GM18951 (cell line): ENCODE measurements at regions not wholly inside any gene's neighbourhood (a gene's known extent, or its start where the extent isn't known, plus 50 kb on each side); places are given as distances from the start of the nearest gene placed in this dataset.
"Not testable (repeated sequence)": the region's sequence is repeated elsewhere in the genome, so short reads cannot be mapped to it uniquely, and the experiment has no call there.

Experiments used
- POLR2A ChIP-seq: IDR thresholded peaks from 4 replicates; pipeline ENCODE4 v1.6.1; 2011; ENCODE audit warnings: mild to moderate bottlenecking; ENCODE audit not compliant: insufficient read length, insufficient read depth; ENCODE audit errors: extremely low read depth
- in situ Hi-C: fragments of 300-500 bp; cut with MboI; formaldehyde crosslinking; loops from one replicate; pipeline ENCODE4 v1.12.0; 2022; ENCODE audit warnings: low sequenced_read_pairs, mixed read lengths, inconsistent platforms; ENCODE audit not compliant: unreplicated experiment

DNA sequence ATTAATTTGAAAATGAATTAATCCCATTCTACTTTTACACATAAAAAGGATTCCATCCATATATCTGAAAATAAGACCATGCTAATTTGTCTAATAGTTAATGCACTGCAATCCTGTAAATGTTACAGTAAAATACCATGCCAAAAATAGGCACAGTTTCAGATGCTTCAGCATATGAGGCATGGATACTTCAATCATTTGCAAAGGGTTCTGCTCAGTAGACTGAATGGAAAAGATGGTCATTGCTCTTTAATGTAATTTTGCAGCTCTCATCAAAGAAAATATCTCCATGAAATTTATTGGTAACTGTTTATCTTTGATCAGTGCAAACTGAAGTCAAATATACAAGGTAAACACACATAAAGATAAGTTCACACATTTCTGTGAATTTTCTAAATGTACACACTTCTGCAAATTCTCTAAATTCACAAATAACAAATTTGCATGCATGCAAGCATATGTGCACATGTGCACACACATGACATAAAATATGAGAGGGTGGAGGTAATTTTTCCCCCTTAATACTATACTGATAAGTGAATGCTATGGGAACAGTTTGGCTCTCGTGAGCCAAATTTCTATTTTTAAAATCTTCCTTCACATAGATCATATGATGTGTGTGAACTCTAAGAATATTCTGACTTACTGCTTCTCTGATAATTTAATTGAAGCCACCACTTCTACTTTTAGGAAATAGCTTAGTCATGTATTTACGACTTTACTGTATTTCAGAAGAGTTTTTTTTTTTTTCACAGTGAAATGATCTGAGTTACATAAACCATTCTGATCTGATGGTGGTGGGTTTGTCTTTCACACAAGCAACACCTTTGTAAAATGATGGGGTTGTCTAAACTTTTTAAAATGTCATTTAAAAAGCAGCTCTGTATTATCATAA lies 996.8 kb upstream of the CITED2 start:
- in situ Hi-C loops: no loop called here
- no peak for TF ChIP-seq POLR2A

DNA sequence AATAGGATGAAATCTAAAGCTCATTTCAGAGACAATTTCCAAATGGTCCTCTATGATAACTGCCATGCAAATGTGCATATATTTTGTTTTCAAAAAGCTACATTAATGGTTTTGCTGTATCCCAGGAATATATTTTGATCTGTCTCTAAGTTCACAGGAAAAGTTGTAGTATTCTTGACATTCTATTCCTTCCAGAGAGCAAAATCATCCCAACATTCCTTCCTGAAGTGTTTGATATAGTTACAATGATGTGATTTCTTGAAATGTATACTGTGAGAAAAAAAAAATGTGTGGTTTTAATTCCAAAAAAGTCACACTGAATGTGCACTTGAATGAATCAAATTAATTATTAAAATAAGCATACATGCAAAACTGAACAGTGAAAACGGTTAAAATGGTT lies 996.0 kb upstream of the CITED2 start:
- TF ChIP-seq POLR2A: no peak
- in situ Hi-C loops: no loop called here

GRCh38 chr6:140366991-140367390 lies 992.5 kb upstream of the CITED2 start:
- in situ Hi-C loops: no loop called here
- no peak for TF ChIP-seq POLR2A

DNA sequence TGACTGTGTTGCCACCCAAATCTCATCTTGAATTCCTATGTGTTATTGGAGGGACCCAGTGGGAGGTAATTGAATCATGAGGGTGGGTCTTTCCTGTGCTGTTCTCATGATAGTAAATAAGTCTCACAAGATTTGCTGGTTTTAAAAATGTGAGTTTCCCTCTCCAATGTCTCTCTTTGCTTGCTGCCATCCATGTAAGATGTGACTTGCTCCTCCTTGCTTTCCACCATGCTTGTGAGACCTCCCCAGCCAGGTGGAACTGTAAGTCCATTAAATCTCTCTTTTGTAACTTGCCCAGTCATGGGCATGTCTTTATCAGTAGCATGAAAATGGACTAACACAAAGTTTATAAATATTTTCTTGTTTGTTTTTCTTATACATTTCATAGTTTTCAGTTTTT lies 990.5 kb upstream of the CITED2 start:
- in situ Hi-C loops: no loop called here
- no peak for TF ChIP-seq POLR2A

DNA sequence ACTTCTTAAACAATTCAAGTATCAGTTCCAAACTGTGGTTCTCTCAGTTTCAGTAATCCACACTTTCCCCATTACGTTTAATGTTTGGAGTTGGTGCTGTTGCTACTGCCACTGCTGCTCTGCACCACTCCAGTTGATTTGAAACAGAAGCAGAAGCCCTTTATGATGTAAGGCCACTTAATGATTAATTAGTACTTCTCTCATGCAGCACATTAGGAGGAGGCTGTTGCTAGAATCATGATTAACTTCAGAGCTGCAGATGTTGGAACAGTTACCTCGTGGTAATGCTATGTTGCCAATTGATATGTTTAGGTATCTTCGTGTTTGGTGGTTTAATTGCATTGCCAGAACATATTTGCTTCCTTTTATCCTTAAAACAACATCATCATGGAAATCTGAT lies 986.2 kb upstream of the CITED2 start:
- TF ChIP-seq POLR2A: no peak
- in situ Hi-C loops: no loop called here

GRCh38 chr6:140355476-140355875 lies 981.0 kb upstream of the CITED2 start:
- no peak for TF ChIP-seq POLR2A

GRCh38 chr6:140354296-140354695 lies 979.8 kb upstream of the CITED2 start:
- TF ChIP-seq POLR2A: no peak
- in situ Hi-C loops: no loop called here

More at GRCh38 chr6:140355476-140355875, 981.0 kb upstream of the CITED2 start:
- in situ Hi-C loops: no loop called here

DNA sequence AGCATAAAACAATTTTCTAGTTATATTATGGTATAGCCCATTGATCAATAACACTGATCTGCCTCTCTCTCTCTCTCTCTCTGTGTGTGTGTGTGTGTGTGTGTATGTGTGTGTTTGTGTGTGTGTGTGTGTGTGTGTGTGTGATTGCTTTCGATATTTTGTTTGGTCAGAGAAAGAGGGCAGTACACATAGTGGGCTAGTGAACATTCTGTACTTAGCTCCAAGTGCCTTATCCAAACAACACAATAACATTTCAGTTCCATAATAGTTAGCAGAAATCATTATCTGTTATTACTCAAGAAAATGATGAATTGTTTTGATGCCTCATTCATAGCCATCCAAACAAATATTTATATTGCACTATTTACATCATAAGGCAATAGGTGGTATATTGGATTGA lies 979.1 kb upstream of the CITED2 start:
- TF ChIP-seq POLR2A: no peak
- in situ Hi-C loops: no loop called here

DNA sequence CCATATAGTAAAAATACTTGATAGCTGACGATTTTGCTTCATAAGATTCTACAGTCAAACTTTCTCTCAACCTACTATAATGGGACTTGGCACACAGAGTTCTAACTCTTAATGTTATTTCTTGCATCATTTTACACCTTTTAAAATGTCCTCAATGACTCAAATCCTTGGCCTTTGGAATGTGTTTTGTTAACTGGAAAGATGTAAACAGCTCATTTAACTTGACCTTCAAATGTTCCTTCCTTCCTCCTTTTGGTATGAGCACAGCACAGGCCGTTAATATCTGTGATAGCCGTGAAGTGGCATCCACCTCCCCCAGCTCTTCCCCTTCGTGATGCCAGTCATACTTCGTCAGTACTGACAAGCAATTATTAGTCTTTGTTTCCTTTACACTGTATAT lies 972.0 kb upstream of the CITED2 start:
- TF ChIP-seq POLR2A: no peak
- in situ Hi-C loops: no loop called here

DNA sequence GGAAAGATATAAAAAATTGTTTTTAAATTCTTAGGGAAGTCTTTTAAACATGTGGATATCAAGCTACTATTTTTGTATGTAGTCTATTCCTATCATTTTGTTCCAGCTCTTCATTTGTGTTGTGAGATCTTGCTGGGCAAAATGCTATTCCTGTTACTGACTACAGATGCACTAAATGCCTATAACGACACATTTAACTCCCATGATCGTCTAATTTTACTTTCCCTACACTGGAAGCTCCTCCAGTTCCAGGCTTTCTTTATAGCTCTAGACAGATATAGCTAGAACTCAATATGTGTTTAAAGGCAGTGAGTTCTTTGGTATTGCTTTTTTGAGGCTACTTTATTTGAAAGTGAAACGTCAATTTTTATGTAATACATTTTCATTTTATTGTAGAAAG lies 971.5 kb upstream of the CITED2 start:
- in situ Hi-C loops: no loop called here

DNA sequence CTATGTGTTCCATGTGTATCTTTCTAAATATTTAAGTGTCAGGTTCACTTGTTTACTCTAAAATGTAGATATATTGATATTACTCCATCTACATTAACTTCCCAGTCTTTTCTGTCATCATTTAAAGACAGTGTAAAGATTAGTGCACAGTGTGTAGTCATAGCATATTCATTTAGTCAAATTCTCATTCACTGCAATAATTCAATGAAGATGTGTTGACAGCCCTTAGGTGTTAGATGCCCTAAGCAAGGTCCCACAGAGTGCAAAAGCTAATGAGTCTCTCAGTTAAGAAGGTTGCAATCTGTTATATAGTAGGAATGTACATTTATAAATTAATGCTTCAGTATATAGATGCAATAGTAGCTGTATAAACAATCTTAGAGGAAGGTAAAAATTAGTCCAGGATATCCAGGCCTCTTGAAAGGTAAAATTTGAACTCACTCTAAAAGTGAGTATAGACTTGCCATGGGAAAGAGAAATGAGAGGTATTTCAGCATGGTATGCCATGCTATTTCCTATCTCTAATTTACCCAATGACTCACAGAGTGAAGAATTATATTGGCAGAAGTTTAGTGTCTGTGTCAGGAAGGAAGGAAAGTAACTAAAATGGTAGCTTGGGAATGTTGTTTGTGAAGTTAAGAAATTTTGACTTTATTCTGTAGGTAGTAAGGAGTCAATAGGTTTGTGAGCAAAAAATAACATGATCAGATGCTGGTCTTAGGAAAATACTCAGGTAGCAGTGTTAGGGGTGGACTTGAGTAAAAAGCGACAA lies 969.9 kb upstream of the CITED2 start:
- in situ Hi-C loops: no loop called here
- TF ChIP-seq POLR2A: no peak

More for the DNA sequence above, 971.5 kb upstream of the CITED2 start:
- no peak for TF ChIP-seq POLR2A

GRCh38 chr6:140343128-140343527 lies 968.7 kb upstream of the CITED2 start:
- in situ Hi-C loops: no loop called here
- no peak for TF ChIP-seq POLR2A

DNA sequence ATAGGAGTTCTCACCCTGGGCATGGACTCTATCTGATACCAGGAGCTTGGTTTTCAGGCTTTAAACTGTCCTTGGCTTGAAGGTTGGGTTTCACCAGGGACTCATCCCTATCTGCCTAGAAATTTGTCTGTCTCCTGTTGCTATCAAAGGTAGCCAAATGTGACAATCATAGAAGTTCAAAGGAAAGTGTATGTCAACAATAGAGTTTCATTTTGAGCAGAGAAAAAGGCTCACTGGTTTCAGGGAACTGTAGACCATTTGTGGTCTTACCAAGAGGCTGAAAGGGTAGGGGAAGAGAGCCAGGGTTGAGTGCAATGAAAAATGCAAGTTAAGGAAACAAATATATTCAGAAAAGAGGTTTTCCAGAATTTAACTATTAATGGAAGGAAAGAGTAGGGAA lies 966.8 kb upstream of the CITED2 start:
- TF ChIP-seq POLR2A: no peak
- in situ Hi-C loops: no loop called here

DNA sequence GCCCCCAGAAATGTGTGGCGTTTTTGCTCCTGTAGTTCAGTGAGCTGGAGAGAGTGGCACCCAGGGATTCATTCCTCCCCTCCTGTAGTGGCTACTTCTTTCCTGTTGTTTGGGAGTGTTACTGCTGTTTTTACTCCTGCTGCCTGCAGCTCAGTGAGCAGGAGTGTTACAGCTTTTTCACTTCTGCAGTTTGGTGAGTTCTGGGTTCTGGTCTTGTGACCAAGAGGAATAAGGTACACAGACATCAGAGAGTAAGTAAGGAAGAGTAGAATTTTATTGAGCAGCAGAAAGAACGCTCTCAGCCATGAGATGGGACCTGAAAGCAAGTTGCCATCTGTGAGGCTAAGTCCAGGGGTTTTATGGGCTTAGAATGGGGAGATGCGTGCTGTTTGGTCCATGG lies 966.3 kb upstream of the CITED2 start:
- no peak for TF ChIP-seq POLR2A
- in situ Hi-C loops: no loop called here

GRCh38 chr6:140339084-140339483 lies 964.6 kb upstream of the CITED2 start:
- in situ Hi-C loops: not testable (repeated sequence)
